Right cardiac atrium (tissue), 5 donors: ENCODE measurements at regions not wholly inside any gene's neighbourhood (a gene's known extent, or its start where the extent isn't known, plus 50 kb on each side); places are given as distances from the start of the nearest gene placed in this dataset.

ENCODE experiments used
- ATAC-seq, 2 donors: fragments of 200-7000 bp; cut with Tn5 transposase; one replicate each; pipeline versions ENCODE4 v1.8.0 to v1.9.1; 2020; ENCODE audit warnings: moderate library complexity in 2 of 2, mild to moderate bottlenecking in 1 of 2
- DNase-seq, 3 donors: peaks; one replicate each; pipeline ENCODE4 v3.0.0-alpha.2; 2020
- H3K27ac ChIP-seq: one replicate; pipeline ENCODE4 v1.5.1; 2013; ENCODE audit warnings: mild to moderate bottlenecking, low read length, control low read depth, moderate library complexity
- H3K27me3 ChIP-seq: one replicate; pipeline ENCODE4 v1.6.1; 2013; ENCODE audit not compliant: control insufficient read depth, insufficient read depth
- H3K4me1 ChIP-seq: one replicate; pipeline ENCODE4 v1.6.1; 2013; ENCODE audit warnings: low read length; ENCODE audit not compliant: control insufficient read depth, insufficient read depth
- H3K4me3 ChIP-seq: one replicate; pipeline ENCODE4 v1.5.1; 2013; ENCODE audit warnings: low read length, control low read depth
- H3K9me3 ChIP-seq: one replicate; pipeline ENCODE4 v1.6.1; 2013; ENCODE audit warnings: low read length; ENCODE audit not compliant: control insufficient read depth
- WGBS: extraction: QIAGEN DNeasy Blood & Tissue Kit; methylation state at CpG from one replicate; pipeline ENCODE4 v1.1.7; 2013; 5-methylcytosine and 5-hydroxymethylcytosine counted together
- intact Hi-C, 4 donors: fragments of 100-400 bp; cut with DNase I; formaldehyde crosslinking; loops; one replicate each; pipeline versions ENCODE4 v1.11.0 to v1.14.0; 2022 to 2023
- donor health status: healthy with polysubstance abuse.
- donor health status: DM: no; HTN: yes; CAD: no.
- donor health status: DM: no; HTN: no; CAD: no.
- donor health status: DM: no; HTN: yes; CAD: no; lungs with severe emphysema.
- donor health status: DM: yes; HTN: yes; CAD: no.

DNA sequence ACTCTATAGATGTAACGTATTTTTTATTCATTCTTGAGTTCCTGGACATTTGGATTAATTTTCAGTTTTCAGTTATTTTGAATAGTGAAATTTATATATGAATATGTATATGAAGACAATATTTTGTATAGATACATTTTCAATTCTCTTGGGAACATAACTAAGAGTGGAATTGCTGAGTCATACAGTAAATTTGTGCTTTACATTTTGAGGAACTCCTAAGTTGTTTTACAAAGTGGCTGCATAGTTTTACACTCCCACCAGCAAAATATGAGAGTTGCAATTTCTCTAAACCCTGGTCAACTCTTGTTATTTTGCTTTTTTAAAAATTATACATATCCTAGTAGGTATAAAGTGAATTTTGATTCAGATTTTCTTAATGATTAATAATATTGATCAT, 1838.6 kb upstream of the SEL1L start:
- WGBS: 83% methylated on average over 1 of the region's 1 CpG
- Histone ChIP-seq H3K4me3 (no peak overlapping the region), H3K27me3 (no peaks in the 10 kb centered on the region), H3K9me3 (no peaks in the 10 kb centered on the region), H3K4me1 (no peaks in the 10 kb centered on the region), H3K27ac (no peak overlapping the region)
- ATAC-seq (no peak), DNase-seq (no peak)
- intact Hi-C loops: no loop called here

GRCh38 chr14:83379436-83379835, 1845.8 kb upstream of the SEL1L start:
- DNase-seq (no peak), ATAC-seq (peak; percentile 14 to 55)
- Histone ChIP-seq H3K4me1 (no peaks in the 10 kb centered on the region), H3K27me3 (no peaks in the 10 kb centered on the region), H3K9me3 (no peaks in the 10 kb centered on the region), H3K27ac (no peak overlapping the region), H3K4me3 (no peak overlapping the region)
- 53% methylated on average over 3 of the region's 3 CpGs for WGBS
- intact Hi-C loops: no loop called here

- Histone ChIP-seq H3K27ac (no peak overlapping the region), H3K27me3 (no peaks in the 10 kb centered on the region), H3K4me3 (no peak overlapping the region), H3K9me3 (no peaks in the 10 kb centered on the region), H3K4me1 (no peaks in the 10 kb centered on the region)
- DNase-seq (no peak), ATAC-seq (no peak)
- 85% methylated on average over 3 of the region's 3 CpGs for WGBS
- intact Hi-C loops: no loop called here
Measured at GRCh38 chr14:83384253-83384652, 1850.6 kb upstream of the SEL1L start.

- no peaks in the 10 kb centered on the region for H3K9me3 ChIP-seq
- WGBS: 83% methylated on average over 2 of the region's 2 CpGs
- DNase-seq (no peak), ATAC-seq (no peak)
- no peak overlapping the region for H3K4me3 ChIP-seq
- no peaks in the 10 kb centered on the region for H3K4me1 ChIP-seq
- H3K27me3 ChIP-seq: no peaks in the 10 kb centered on the region
- H3K27ac ChIP-seq: no peak overlapping the region
- intact Hi-C loops: no loop called here
Measured at GRCh38 chr14:83395321-83395720, 1861.7 kb upstream of the SEL1L start.

DNA sequence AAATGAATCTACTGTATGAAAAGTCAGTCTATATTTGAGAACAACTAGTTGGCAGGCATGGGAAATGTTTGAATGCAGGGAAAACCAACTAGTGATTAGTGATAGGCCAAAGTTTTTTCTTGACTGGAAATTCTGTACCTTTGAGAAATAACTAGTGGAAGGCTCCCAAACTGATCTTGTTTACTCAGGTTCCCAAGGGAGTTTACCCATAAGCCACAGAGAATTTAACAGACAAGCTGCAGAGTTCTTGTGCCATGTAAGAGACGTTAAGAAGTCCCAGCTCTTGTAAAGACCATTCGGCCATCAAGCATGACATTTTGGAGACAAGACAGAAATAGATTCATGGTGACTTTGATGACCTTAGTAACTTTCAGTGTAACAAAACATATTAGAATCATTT, 1882.8 kb upstream of the SEL1L start:
- 69% methylated on average over 2 of the region's 2 CpGs for WGBS
- intact Hi-C loops: no loop called here
- Histone ChIP-seq H3K27ac (no peak overlapping the region), H3K4me3 (no peak overlapping the region), H3K4me1 (no peaks in the 10 kb centered on the region), H3K27me3 (no peaks in the 10 kb centered on the region), H3K9me3 (no peaks in the 10 kb centered on the region)
- DNase-seq (no peak), ATAC-seq (no peak)

- Histone ChIP-seq H3K4me1 (no peaks in the 10 kb centered on the region), H3K9me3 (no peaks in the 10 kb centered on the region), H3K27me3 (no peaks in the 10 kb centered on the region), H3K4me3 (no peak overlapping the region), H3K27ac (no peak overlapping the region)
- 60% methylated on average over 4 of the region's 4 CpGs for WGBS
- DNase-seq (no peak), ATAC-seq (no peak)
- intact Hi-C loops: no loop called here
Measured at GRCh38 chr14:83419420-83419819, 1885.8 kb upstream of the SEL1L start.

DNA sequence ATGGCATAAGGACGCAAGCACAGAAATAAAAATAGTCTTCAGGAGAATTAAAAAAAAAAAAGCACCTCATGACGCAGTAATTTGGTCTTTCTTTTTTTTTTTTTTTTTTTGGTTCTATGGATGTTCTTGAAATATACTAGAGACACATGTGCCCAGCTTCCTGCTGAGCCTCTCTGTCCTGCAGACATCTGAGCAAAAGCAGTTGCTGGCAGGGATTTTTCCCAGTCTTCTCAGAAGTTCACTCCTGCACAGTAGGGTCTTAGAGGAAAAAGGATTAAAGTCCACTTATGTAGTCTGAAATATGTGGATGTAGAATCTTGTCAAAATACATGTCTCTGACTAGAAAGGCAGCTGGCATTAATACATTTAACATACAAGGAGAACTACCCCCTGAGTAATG, 1888.1 kb upstream of the SEL1L start:
- no peak overlapping the region for H3K4me3 ChIP-seq
- DNase-seq: no peak
- intact Hi-C loops: no loop called here
- H3K4me1 ChIP-seq: no peaks in the 10 kb centered on the region
- no peaks in the 10 kb centered on the region for H3K9me3 ChIP-seq
- H3K27ac ChIP-seq: no peak overlapping the region
- 51% methylated on average over 2 of the region's 2 CpGs for WGBS
- no peak for ATAC-seq
- H3K27me3 ChIP-seq: no peaks in the 10 kb centered on the region

- intact Hi-C loops: no loop called here
- Histone ChIP-seq H3K4me3 (no peak overlapping the region), H3K9me3 (no peaks in the 10 kb centered on the region), H3K4me1 (no peaks in the 10 kb centered on the region), H3K27me3 (no peaks in the 10 kb centered on the region), H3K27ac (no peak overlapping the region)
- DNase-seq (no peak), ATAC-seq (no peak)
Measured at GRCh38 chr14:83425138-83425537, 1891.5 kb upstream of the SEL1L start.

DNA sequence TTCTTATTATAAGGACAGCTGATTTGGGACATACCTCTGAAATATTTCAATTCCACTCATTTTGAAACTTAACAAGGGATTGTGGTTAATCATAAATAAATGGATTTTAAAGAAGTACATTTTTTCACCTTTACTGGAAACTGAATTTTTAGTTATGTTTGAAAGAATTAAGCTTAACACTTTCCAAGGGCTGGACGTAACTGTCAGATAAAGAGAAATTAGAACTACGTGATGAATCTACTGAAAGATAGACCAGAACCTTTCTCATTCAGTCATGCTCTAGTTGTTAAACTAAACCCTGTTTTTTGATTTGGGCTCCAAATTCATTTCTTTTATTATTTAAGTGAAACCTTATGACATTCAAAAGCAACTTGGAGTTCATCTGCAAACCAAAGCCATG, 1892.1 kb upstream of the SEL1L start:
- H3K27me3 ChIP-seq: no peaks in the 10 kb centered on the region
- no peak overlapping the region for H3K4me3 ChIP-seq
- DNase-seq (no peak), ATAC-seq (no peak)
- H3K4me1 ChIP-seq: no peaks in the 10 kb centered on the region
- intact Hi-C loops: no loop called here
- no peaks in the 10 kb centered on the region for H3K9me3 ChIP-seq
- no peak overlapping the region for H3K27ac ChIP-seq
- WGBS: 84% methylated on average over 2 of the region's 2 CpGs

GRCh38 chr14:83433618-83434017, 1900.0 kb upstream of the SEL1L start:
- WGBS: 76% methylated on average over 1 of the region's 1 CpG
- DNase-seq (no peak), ATAC-seq (no peak)
- Histone ChIP-seq H3K27me3 (no peaks in the 10 kb centered on the region), H3K27ac (no peak overlapping the region), H3K9me3 (no peaks in the 10 kb centered on the region), H3K4me1 (no peaks in the 10 kb centered on the region), H3K4me3 (no peak overlapping the region)
- intact Hi-C loops: no loop called here

- Histone ChIP-seq H3K9me3 (no peaks in the 10 kb centered on the region), H3K27ac (no peak overlapping the region), H3K27me3 (no peaks in the 10 kb centered on the region), H3K4me3 (no peak overlapping the region), H3K4me1 (no peaks in the 10 kb centered on the region)
- DNase-seq: no peak
- WGBS: 86% methylated on average over 2 of the region's 2 CpGs
- intact Hi-C loops: no loop called here
- no peak for ATAC-seq
Measured at GRCh38 chr14:83441801-83442200, 1908.1 kb upstream of the SEL1L start.

DNA sequence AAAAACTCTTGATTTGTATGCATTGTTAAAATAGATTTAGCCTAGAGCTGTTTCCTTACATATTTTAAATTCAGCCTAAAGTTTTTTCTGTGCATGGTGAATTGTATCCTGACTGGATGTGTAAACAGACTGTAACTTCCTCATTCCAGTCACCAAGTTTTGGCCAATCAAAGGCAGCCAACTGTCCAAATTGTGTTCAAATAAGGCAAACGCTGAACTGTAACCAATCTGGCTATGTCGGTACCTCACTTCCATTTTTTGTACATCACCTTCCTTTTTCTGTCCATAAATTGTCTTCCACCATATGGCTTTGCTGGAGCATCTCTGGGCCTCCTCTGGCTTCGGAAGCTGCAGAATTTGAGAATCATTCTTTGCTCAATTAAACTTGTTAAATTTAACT, 1921.9 kb upstream of the SEL1L start:
- DNase-seq: no peak
- H3K27me3 ChIP-seq: no peaks in the 10 kb centered on the region
- no peaks in the 10 kb centered on the region for H3K4me1 ChIP-seq
- intact Hi-C loops: no loop called here
- no peak overlapping the region for H3K4me3 ChIP-seq
- ATAC-seq: no peak
- no peak overlapping the region for H3K27ac ChIP-seq
- WGBS: 89% methylated on average over 3 of the region's 3 CpGs
- H3K9me3 ChIP-seq: no peaks in the 10 kb centered on the region
